HG03432 (cell line): ENCODE measurements at regions not wholly inside any gene's neighbourhood (a gene's known extent, or its start where the extent isn't known, plus 50 kb on each side); places are given as distances from the start of the nearest gene placed in this dataset.
"Not testable (repeated sequence)": the region's sequence is repeated elsewhere in the genome, so short reads cannot be mapped to it uniquely, and the experiment has no call there.

ENCODE experiments used
- ATAC-seq: cut with Tn5 transposase; IDR thresholded peaks from one replicate; pipeline ENCODE4 v1.9.1; 2021; ENCODE audit warnings: mild to moderate bottlenecking, moderate library complexity; ENCODE audit not compliant: unreplicated experiment

GRCh38 chr4:85153221-85153620 lies 186.7 kb upstream of the WDFY3 start:
- no peak for ATAC-seq

GRCh38 chr4:85154591-85154990 lies 188.1 kb upstream of the WDFY3 start:
- no peak for ATAC-seq

- no peak for ATAC-seq
Observed at GRCh38 chr4:85165808-85166207, 199.3 kb upstream of the WDFY3 start.

- no peak for ATAC-seq
Observed at GRCh38 chr4:85166318-85166717, 199.8 kb upstream of the WDFY3 start.

DNA sequence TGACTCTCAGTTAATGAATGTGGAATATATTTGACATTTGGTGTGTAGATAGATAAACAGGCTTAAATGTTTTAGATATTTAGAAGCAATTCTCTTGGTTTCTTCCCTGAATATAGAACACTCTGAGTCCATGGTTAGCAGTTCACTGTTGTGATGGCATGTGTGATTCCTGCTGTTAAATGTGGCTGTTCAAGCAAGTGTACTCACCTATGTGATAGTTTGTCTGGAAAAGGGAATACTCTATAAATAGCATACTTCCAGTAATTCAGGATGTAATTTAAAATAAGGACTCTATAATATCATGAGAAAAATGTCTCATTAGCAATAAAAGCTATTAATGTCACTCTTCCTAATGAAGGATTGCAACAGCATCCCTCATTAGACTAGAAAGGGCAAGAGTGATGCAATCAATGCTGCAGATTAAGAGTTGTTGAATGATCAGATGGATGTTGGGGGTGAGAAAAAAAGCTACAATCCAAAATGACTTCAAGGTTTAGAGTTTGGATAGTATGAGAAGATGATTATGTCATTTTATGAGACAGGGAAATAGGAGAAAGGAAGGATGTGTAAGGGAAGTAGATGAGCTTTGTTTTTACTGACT lies 201.8 kb upstream of the WDFY3 start:
- no peak for ATAC-seq

- ATAC-seq: no peak
Observed at GRCh38 chr4:85170241-85170640, 203.8 kb upstream of the WDFY3 start.

DNA sequence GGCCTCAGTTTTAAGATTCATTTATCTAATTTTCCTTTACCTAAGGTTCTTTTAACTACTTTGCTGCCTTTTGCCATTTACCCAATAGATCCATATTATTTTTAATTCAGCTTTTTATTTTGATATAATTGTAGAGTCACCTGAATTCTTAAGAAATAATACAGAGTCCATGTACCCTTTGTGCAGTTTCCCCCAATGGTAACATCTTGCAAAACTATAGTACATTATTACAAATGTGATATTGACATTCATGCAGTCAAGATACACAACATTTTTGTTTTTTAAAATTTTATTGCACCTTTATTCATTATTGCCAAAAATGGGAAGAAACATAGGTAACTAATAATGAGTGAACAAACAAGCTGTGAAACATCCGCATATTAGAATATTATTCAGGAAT lies 208.7 kb upstream of the WDFY3 start:
- ATAC-seq: no peak

- ATAC-seq: no peak
Observed at GRCh38 chr4:85177092-85177491, 210.6 kb upstream of the WDFY3 start.

DNA sequence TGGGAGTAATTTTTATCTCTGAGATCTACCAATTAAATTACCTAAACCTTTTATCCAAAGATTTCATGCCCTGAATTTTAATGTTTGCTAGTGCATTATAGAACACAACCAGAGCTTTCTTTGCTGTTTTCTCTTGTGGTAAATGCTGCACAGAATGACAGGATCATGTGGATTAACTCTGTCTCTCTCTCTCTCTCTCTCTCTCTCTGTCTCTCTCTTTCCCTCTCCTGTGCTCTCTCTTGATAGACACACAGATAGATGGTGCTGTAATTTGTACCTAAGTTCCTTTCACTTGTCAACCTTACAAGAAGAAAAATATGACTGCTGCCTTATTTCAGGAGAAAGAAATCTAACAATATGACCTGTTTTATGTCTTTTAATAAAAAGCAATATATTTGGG lies 211.2 kb upstream of the WDFY3 start:
- ATAC-seq: no peak

GRCh38 chr4:85180533-85180932 lies 214.0 kb upstream of the WDFY3 start:
- ATAC-seq: no peak

GRCh38 chr4:85187106-85187505 lies 220.6 kb upstream of the WDFY3 start:
- no peak for ATAC-seq

DNA sequence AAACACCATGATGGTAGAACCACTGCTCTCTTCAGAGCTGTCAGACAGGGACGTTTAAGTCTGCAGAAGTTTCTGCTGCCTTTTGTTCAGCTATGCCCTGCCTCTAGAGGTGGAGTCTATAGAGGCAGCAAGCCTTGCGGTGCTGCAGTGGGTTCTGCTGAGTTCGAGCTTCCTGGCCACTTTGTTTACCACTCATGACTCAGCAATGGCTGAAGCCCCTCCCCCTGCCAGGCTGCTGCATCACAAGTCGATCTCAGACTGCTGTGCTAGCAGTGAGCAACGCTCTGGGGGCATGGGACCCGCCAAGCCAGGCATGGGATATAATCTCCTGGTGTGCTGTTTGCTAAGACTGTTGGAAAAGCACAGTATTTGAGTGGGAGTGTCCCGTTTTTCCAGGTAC lies 229.5 kb upstream of the WDFY3 start:
- ATAC-seq: not testable (repeated sequence)

GRCh38 chr4:85200106-85200505 lies 233.6 kb upstream of the WDFY3 start:
- no peak for ATAC-seq

- ATAC-seq: no peak
Observed at GRCh38 chr4:85209161-85209560, 242.7 kb upstream of the WDFY3 start.

- ATAC-seq: no peak
Observed at GRCh38 chr4:85210353-85210752, 243.9 kb upstream of the WDFY3 start.

GRCh38 chr4:85216571-85216970 lies 250.1 kb upstream of the WDFY3 start:
- ATAC-seq: not testable (repeated sequence)

DNA sequence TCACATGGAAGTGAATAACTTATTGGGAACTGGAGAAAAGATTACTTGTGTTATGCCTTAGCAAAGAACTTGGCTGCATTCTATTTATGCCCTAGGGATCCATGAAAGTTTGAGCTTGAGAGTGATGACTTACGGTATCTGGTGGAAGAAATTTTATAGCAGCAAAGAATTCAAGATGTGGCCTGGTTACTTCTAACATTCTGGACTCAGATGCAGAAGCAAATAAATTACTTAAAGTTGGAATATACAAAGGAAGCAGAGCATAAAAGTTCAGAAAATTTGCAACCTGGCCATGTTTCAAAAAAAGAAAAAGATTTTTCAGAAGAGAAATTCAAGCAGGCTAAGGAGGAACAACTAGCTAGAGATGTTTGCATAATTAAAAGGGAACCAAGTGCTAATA lies 252.3 kb upstream of the WDFY3 start:
- ATAC-seq: no peak

DNA sequence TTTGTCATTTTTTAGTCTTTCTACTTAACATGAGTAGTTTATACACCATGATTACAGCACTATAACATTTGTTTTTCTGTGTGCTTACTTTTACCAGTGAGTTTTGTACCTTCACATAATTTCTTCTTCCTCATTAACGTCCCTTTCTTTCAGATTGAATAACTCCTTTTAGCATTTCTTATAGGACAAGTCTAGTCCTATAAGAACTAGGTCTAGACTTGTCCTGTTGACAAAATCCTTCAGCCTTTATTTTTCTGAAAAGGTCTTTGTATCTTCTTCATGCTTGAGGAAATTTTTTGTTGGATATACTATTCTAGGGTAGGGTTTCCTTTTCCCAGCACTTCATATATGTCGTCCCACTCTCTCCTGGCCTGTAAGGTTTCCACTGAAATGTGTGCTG lies 253.3 kb upstream of the ARHGAP24 start:
- no peak for ATAC-seq

DNA sequence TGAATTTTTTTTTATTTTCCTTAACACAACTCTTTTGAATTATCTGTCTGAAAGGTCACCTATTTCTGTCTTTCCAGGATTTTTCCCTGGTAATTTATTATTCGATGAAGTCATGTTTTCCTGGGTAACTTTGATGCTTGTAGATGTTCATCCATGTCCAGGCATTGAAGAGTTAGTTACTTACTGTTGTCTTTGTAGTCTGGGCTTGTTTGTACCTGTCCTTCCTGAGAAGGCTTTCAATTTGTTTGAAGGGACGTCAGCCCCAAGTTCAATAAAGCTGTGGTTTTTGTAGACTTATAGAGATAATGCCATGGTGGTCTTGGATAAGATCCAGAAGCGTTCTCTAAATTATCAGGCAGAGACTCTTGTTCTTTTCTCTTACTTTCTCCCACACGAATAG lies 252.4 kb upstream of the ARHGAP24 start:
- ATAC-seq: no peak

DNA sequence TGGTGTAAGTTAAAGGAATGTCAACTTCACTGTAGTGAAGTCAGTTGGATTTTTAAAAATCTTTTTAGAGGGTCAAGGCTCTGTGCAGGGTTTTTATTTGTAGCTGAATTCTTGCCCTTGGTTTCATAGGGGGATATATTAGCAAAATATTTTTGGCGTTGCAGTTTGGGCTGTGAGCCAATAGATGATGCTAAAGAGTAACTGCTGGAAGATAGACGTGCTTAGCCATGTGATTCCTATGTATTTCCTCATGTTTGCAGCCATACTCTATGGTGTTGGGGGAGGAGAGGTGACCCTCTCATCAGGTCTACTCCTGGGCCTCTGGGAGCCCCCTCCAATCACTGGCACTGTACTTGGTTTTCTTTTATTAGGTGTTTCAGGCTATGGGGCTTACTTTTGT lies 246.7 kb upstream of the ARHGAP24 start:
- no peak for ATAC-seq

GRCh38 chr4:85233516-85233915 lies 241.4 kb upstream of the ARHGAP24 start:
- no peak for ATAC-seq

DNA sequence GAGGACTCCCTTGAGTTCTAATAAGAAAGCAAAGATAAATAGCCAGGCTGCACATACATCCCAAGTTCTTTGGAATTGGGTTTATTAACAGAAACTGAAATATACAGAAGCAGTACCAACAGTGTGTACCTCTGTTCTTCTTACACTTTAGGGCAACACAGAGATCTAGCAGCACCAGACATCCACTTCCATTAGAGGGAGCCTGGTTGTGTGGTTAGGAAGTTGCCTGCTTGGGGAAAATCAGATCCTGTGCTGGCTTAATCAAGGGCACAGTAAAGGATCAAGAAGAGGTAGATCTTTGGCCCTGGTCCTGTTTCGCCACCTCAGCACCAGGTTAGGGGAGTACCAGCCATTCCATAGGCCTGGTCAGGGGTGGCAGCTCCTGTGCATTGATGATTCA lies 231.1 kb upstream of the ARHGAP24 start:
- no peak for ATAC-seq

GRCh38 chr4:85244638-85245037 lies 230.3 kb upstream of the ARHGAP24 start:
- ATAC-seq: no peak

DNA sequence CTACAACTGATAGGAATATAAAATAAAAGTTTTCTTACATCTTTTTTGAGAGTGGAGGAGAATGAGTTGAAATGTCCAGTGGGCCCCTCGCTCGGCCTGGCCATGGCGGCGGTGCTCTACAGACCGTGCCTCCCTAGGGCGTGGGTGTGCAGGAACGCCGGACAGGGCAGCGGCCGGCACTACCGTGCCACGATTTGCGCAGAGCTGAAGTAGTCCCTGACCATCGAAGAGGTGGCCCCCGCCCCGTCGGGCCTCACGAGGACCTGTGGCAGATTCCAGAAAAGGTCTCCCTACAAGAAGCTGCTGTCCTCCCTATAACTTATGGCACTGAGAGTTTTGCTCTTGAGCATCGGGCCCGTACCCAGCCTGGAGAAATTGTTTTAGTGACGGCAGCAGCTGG lies 228.9 kb upstream of the ARHGAP24 start:
- ATAC-seq: no peak
